ENCODE measurements at regions not wholly inside any gene's neighbourhood (a gene's known extent, or its start where the extent isn't known, plus 50 kb on each side); places are given as distances from the start of the nearest gene placed in this dataset.
"Not testable (repeated sequence)": the region's sequence is repeated elsewhere in the genome, so short reads cannot be mapped to it uniquely, and the experiment has no call there.

DNA sequence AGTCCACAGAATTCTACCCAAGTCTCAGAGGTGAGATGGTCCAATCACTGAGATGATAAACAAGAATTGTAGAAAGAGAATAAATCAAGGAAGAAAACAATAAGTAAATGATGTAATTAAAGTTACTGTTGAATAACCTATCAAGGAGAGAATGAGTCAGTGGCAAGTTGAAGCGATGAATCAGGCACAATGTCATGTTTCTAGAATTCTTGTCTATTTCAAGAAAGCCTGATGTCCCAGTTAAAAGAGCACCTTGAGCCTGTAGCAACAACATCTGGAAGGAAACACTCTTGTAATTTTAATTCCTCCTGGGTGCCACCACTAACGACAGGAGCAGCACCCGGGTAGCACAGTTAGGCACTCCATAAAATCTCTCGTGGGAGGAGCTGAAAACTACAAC lies 67.9 kb upstream of the SLC35C1 start:
- TF ChIP-seq POLR2A (IDR thresholded peaks at IDR 0.05): no peak
- H3K27me3 ChIP-seq: no peaks in the 10 kb centered on the region
- no peak for DNase-seq
- no peaks in the 10 kb centered on the region for H3K36me3 ChIP-seq
- no peak overlapping the region for H3K4me3 ChIP-seq
- intact Hi-C loops (cut with DNase I; ENCODE audit: low total_unique reads): no loop called here
- 76 to 86% (median 78%) methylated on average over 4 of the region's 4 CpGs for WGBS, 5 donors
- no peak overlapping the region for H3K27ac ChIP-seq
- H3K9me3 ChIP-seq: no peaks in the 10 kb centered on the region
- H3K4me1 ChIP-seq: no peaks in the 10 kb centered on the region

DNA sequence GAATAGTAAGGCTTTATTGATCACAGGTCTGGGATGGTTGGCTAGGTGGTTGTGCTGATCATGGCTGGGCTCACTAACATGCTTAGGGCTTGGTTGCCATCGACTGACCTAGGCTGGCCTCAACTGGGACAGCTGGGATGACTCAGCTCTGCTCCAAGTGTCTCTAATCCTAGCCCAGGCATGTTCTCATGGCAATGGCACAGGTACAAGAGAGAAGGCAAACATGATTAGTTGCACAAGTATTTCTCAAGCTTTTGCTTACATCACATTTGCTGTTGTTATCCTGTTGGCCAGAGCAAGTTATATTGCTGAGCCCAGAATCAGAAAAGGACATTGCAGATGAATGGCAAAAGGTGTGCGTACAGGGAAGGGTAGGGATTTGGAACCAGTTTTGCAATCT lies 68.5 kb upstream of the SLC35C1 start:
- TF ChIP-seq POLR2AphosphoS5 (IDR thresholded peaks at IDR 0.05) (no peak), EP300 (IDR thresholded peaks at IDR 0.05) (no peak), POLR2A (IDR thresholded peaks at IDR 0.05) (no peak)
- TF ChIP-seq, protein P1, sequence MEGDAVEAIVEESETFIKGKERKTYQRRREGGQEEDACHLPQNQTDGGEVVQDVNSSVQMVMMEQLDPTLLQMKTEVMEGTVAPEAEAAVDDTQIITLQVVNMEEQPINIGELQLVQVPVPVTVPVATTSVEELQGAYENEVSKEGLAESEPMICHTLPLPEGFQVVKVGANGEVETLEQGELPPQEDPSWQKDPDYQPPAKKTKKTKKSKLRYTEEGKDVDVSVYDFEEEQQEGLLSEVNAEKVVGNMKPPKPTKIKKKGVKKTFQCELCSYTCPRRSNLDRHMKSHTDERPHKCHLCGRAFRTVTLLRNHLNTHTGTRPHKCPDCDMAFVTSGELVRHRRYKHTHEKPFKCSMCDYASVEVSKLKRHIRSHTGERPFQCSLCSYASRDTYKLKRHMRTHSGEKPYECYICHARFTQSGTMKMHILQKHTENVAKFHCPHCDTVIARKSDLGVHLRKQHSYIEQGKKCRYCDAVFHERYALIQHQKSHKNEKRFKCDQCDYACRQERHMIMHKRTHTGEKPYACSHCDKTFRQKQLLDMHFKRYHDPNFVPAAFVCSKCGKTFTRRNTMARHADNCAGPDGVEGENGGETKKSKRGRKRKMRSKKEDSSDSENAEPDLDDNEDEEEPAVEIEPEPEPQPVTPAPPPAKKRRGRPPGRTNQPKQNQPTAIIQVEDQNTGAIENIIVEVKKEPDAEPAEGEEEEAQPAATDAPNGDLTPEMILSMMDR (IDR thresholded peaks at IDR 0.05): no peak
- no peaks in the 10 kb centered on the region for H3K27me3 ChIP-seq
- H3K27ac ChIP-seq: no peak overlapping the region
- no peak overlapping the region for H3K4me3 ChIP-seq
- DNase-seq: no peak
- H3K9me3 ChIP-seq: no peaks in the 10 kb centered on the region
- H3K4me1 ChIP-seq: no peaks in the 10 kb centered on the region
- 82 to 87% (median 85%) methylated on average over 2 of the region's 2 CpGs for WGBS, 5 donors
- no peaks in the 10 kb centered on the region for H3K36me3 ChIP-seq
- intact Hi-C loops (cut with DNase I; ENCODE audit: low total_unique reads): no loop called here

- Histone ChIP-seq H3K27me3 (no peaks in the 10 kb centered on the region), H3K27ac (no peak overlapping the region), H3K4me3 (no peak overlapping the region), H3K9me3 (no peaks in the 10 kb centered on the region), H3K4me1 (no peaks in the 10 kb centered on the region), H3K36me3 (no peaks in the 10 kb centered on the region)
- DNase-seq: no peak
- WGBS, 5 donors: 55 to 73% (median 64%) methylated on average over 1 of the region's 1 CpG; no CpG with 5 or more reads in 1 of the 5 donors
- intact Hi-C loops (cut with DNase I; ENCODE audit: low total_unique reads): no loop called here
- TF ChIP-seq POLR2A (IDR thresholded peaks at IDR 0.05): no peak
- no peak for TF ChIP-seq POLR2AphosphoS5 (IDR thresholded peaks at IDR 0.05)
- TF ChIP-seq EP300 (IDR thresholded peaks at IDR 0.05): no peak
- TF ChIP-seq, protein P1 (IDR thresholded peaks at IDR 0.05): no peak
Measured at GRCh38 chr11:45733176-45733575, 67.8 kb upstream of the CHST1 start.

DNA sequence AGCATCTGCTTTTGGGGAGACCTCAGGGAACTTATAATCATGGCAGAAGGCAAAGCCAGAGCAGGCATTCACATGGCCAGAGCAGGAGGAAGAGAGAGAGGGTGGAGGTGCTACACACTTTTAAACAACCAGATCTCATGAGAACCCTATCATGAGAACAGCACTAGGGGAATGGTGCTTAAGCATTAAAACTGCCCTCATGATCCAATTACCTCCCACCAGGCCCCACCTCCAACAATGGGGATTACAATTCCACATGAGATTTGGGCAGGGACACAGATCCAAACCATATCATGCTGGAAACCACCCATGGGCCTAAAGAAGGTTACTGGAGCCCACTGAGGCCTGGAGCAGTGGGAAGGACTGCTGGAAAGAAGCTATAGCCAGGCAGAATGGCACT lies 66.9 kb upstream of the CHST1 start:
- Histone ChIP-seq H3K36me3 (no peaks in the 10 kb centered on the region), H3K4me3 (no peak overlapping the region), H3K4me1 (no peaks in the 10 kb centered on the region), H3K9me3 (no peaks in the 10 kb centered on the region), H3K27me3 (peaks cover 0 to under 1% (median 0%) of the 10 kb centered on the region in 3 donors), H3K27ac (no peak overlapping the region)
- no peak for DNase-seq
- intact Hi-C loops (cut with DNase I; ENCODE audit: low total_unique reads): no loop called here
- TF ChIP-seq EP300 (IDR thresholded peaks at IDR 0.05) (no peak), POLR2AphosphoS5 (IDR thresholded peaks at IDR 0.05) (no peak), POLR2A (IDR thresholded peaks at IDR 0.05) (no peak)
- TF ChIP-seq, protein P1 (IDR thresholded peaks at IDR 0.05): no peak

DNA sequence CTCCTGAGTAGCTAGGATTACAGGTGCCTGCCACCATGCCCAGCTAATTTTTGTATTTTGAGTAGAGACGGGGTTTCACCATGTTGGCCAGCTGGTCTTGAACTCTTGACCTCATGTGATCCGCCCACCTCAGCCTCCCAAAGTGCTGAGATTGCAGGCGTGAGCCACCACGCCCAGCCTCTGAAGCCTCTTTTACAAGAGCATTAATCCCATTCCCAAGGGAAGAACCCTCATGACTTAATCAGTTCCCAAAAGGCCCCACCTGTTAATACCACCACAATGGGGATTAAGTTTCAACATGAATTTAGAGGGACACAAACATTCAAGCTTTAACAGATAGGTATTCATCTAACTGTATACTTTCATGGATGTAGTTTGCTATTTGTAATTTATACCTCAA lies 65.7 kb upstream of the CHST1 start:
- intact Hi-C loops (cut with DNase I; ENCODE audit: low total_unique reads); H3K4me3 ChIP-seq; H3K4me1 ChIP-seq; H3K36me3 ChIP-seq; DNase-seq; H3K9me3 ChIP-seq; H3K27ac ChIP-seq: not testable (repeated sequence)
- 77 to 82% (median 79%) methylated on average over 4 of the region's 4 CpGs for WGBS, 5 donors
- peaks cover 0 to 12% (median 0%) of the 10 kb centered on the region in 3 donors for H3K27me3 ChIP-seq
